ENCODE measurements at regions not wholly inside any gene's neighbourhood (a gene's known extent, or its start where the extent isn't known, plus 50 kb on each side); places are given as distances from the start of the nearest gene placed in this dataset.

DNA sequence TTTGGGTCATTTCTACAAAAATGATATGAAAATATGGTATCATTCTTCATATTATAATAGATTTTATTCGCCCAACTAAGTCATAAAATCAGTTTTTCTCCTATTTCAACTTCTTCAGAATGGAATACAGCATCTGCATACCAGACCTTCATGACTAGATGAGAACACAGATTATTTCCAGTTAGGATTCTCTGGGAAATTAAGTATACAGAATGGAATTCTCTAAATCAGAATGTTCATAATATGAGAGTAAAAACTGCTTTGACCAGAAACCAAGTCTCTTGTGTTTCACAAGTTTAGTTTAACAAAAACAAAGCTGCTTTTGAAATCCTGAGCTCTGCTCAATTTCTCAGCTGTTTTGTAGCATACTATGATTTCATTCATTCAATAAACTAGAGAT lies 160.3 kb upstream of the SEMA3A start:
- intact Hi-C loops (cut with DNase I), result no loop called here
- no peaks in the 10 kb centered on the region for H3K9me3 ChIP-seq
- WGBS (ENCODE audit: insufficient coverage, low coverage, low lambda C conversion rate, missing lambda C conversion rate), result 33% methylated on average over 1 of the region's 1 CpG

DNA sequence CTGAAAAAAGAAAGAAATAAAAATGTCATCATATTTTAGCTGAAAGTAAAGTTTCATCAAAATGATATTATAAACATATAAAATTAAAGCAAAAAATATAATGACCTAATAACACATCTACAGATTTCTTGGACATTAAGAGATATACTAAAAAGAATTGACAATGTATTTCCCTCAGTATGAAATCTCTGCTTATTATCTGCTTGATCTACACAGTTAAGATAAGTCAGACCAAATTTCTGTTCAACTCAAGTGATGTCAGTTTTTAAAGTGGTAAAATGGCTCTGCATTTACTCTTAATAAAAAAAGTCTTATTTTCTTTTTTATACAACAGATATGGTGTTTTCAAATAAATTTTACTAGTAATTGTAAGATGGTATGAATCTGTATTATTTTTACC lies 159.4 kb upstream of the SEMA3A start:
- TF ChIP-seq POLR2A (IDR thresholded peaks at IDR 0.05), result no peak
- TF ChIP-seq, protein P1, sequence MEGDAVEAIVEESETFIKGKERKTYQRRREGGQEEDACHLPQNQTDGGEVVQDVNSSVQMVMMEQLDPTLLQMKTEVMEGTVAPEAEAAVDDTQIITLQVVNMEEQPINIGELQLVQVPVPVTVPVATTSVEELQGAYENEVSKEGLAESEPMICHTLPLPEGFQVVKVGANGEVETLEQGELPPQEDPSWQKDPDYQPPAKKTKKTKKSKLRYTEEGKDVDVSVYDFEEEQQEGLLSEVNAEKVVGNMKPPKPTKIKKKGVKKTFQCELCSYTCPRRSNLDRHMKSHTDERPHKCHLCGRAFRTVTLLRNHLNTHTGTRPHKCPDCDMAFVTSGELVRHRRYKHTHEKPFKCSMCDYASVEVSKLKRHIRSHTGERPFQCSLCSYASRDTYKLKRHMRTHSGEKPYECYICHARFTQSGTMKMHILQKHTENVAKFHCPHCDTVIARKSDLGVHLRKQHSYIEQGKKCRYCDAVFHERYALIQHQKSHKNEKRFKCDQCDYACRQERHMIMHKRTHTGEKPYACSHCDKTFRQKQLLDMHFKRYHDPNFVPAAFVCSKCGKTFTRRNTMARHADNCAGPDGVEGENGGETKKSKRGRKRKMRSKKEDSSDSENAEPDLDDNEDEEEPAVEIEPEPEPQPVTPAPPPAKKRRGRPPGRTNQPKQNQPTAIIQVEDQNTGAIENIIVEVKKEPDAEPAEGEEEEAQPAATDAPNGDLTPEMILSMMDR (IDR thresholded peaks at IDR 0.05), result no peak
- DNase-seq, result no peak

More for the DNA sequence above, 160.3 kb upstream of the SEMA3A start:
- Histone ChIP-seq H3K27ac (no peak overlapping the region), H3K4me1 (no peaks in the 10 kb centered on the region), H3K36me3 (no peaks in the 10 kb centered on the region), H3K4me3 (no peak overlapping the region), H3K27me3 (peaks cover 0 to 4% of the 10 kb centered on the region in 2 donors)
- no peak for ATAC-seq
- DNase-seq, result no peak
- TF ChIP-seq, protein P1 (IDR thresholded peaks at IDR 0.05), result no peak
- no peak for TF ChIP-seq POLR2A (IDR thresholded peaks at IDR 0.05)

DNA sequence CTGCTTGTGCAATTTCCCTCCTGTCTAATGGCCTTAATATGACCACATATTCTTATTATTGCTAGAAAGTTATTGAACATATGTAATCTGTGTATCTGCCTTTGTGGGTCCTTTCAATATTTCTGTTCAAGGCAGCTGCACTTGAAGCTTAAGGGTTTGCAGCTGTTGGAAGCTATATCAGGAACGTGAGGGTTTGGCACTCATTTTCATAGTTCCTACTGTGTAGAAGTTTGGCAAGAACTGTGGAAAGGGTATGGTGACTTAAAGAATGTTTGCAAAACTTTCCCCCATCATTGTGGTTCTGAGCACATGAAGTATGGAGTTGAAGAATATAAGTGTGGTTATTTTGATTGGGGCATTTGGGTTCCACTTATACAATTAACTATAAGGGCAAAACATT lies 144.7 kb upstream of the SEMA3A start:
- H3K9me3 ChIP-seq, result no peaks in the 10 kb centered on the region
- no peak overlapping the region for H3K27ac ChIP-seq
- TF ChIP-seq, protein P1 (IDR thresholded peaks at IDR 0.05), result no peak
- TF ChIP-seq POLR2A (IDR thresholded peaks at IDR 0.05), result no peak
- no peaks in the 10 kb centered on the region for H3K4me1 ChIP-seq
- WGBS (ENCODE audit: insufficient coverage, low coverage, low lambda C conversion rate, missing lambda C conversion rate), result 33% methylated on average over 1 of the region's 1 CpG
- intact Hi-C loops (cut with DNase I), result no loop called here
- H3K27me3 ChIP-seq, result no peaks in the 10 kb centered on the region
- no peak for ATAC-seq
- no peaks in the 10 kb centered on the region for H3K36me3 ChIP-seq
- no peak overlapping the region for H3K4me3 ChIP-seq
- DNase-seq, result no peak

More for the DNA sequence above, 159.4 kb upstream of the SEMA3A start:
- no peaks in the 10 kb centered on the region for H3K4me1 ChIP-seq
- no peaks in the 10 kb centered on the region for H3K36me3 ChIP-seq
- no peak overlapping the region for H3K27ac ChIP-seq
- intact Hi-C loops (cut with DNase I), result no loop called here
- H3K4me3 ChIP-seq, result no peak overlapping the region
- peaks cover 0 to 4% of the 10 kb centered on the region in 2 donors for H3K27me3 ChIP-seq
- no peak for ATAC-seq
- H3K9me3 ChIP-seq, result no peaks in the 10 kb centered on the region

DNA sequence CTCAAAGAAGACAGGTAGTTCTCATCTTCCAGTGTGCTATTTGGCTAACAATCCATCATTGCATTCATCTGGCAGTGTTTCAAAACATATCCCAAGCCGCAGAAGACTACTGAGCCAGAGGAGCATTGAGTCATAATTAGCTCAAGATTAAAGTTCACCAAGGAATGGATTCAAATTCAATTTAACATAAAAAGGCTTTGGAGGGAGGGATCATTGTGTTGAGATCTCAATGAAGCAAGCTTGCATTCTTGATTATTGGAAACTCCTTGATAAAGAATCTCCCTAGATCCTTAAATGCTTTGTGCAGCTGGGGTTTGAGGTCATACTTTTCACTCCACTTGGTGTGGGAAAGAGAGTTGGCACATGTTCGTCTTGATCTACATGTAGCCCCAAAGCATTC lies 142.8 kb upstream of the SEMA3A start:
- DNase-seq (no peak), ATAC-seq (no peak)
- intact Hi-C loops (cut with DNase I), result no loop called here
- no peaks in the 10 kb centered on the region for H3K4me1 ChIP-seq
- H3K27me3 ChIP-seq, result no peaks in the 10 kb centered on the region
- H3K36me3 ChIP-seq, result no peaks in the 10 kb centered on the region
- no peak overlapping the region for H3K4me3 ChIP-seq
- no peaks in the 10 kb centered on the region for H3K9me3 ChIP-seq
- no peak overlapping the region for H3K27ac ChIP-seq
- TF ChIP-seq POLR2A (IDR thresholded peaks at IDR 0.05), result no peak
- TF ChIP-seq, protein P1 (IDR thresholded peaks at IDR 0.05), result no peak
- WGBS (ENCODE audit: insufficient coverage, low coverage, low lambda C conversion rate, missing lambda C conversion rate), result 39% methylated on average over 2 of the region's 2 CpGs

DNA sequence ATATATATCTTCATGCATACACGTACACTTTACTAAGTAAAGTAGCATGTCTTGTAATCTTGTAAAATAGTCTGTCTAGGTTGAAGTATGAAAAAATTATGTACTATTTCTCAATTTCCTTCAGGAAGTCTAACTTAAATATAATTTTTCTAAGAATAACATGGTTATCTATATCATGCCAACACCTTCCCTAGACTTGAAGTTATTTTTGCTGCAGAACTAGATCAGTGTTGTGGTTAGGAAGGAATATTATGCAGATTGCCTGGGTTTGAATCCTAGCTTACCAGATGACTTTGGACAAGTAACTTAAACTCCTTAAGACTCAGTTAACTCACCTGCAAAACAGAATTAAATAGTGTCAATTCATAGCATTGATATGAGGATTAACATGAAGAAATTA lies 142.2 kb upstream of the SEMA3A start:
- H3K9me3 ChIP-seq, result no peaks in the 10 kb centered on the region
- no peak for ATAC-seq
- no peaks in the 10 kb centered on the region for H3K4me1 ChIP-seq
- intact Hi-C loops (cut with DNase I), result no loop called here
- DNase-seq, result no peak
- TF ChIP-seq, protein P1 (IDR thresholded peaks at IDR 0.05), result no peak
- no peak for TF ChIP-seq POLR2A (IDR thresholded peaks at IDR 0.05)
- H3K27me3 ChIP-seq, result no peaks in the 10 kb centered on the region
- no peak overlapping the region for H3K27ac ChIP-seq
- no peak overlapping the region for H3K4me3 ChIP-seq
- H3K36me3 ChIP-seq, result no peaks in the 10 kb centered on the region
- 50% methylated on average over 1 of the region's 1 CpG for WGBS (ENCODE audit: insufficient coverage, low coverage, low lambda C conversion rate, missing lambda C conversion rate)

Data from right lobe of liver (tissue), 6 donors.